Colonic mucosa (tissue), 4 donors: ENCODE measurements at regions not wholly inside any gene's neighbourhood (a gene's known extent, or its start where the extent isn't known, plus 50 kb on each side); places are given as distances from the start of the nearest gene placed in this dataset.

Experiments used
- DNase-seq: peaks from one replicate; pipeline ENCODE4 v3.0.0-alpha.2; 2020
- H3K27ac ChIP-seq: fragments of 200-600 bp; one replicate; pipeline ENCODE4 v1.8.0; 2021
- H3K27me3 ChIP-seq: fragments of 200-600 bp; one replicate; pipeline ENCODE4 v1.8.0; 2021
- H3K36me3 ChIP-seq: fragments of 200-600 bp; one replicate; pipeline ENCODE4 v1.8.0; 2021
- H3K4me1 ChIP-seq: fragments of 200-600 bp; one replicate; pipeline ENCODE4 v1.8.0; 2021; ENCODE audit warnings: mild to moderate bottlenecking
- H3K4me3 ChIP-seq: fragments of 200-600 bp; one replicate; pipeline ENCODE4 v1.8.0; 2021
- H3K9ac ChIP-seq, 2 donors: one replicate each; pipeline ENCODE4 v1.7.0; 2013; ENCODE audit warnings: control low read depth in 2 of 2, low read depth in 2 of 2, low read length in 2 of 2
- H3K9me3 ChIP-seq: fragments of 200-600 bp; one replicate; pipeline ENCODE4 v1.8.0; 2021
- intact Hi-C: fragments of 100-400 bp; cut with DNase I; formaldehyde crosslinking; loops from one replicate; pipeline ENCODE4 v1.14.1; 2022
- TF ChIP-seq, protein P1 (sequence below): fragments of 200-600 bp; IDR thresholded peaks from one replicate; pipeline ENCODE4 v1.8.0; 2022; ENCODE audit warnings: antibody characterized with exemption, mild to moderate bottlenecking
- donor health status: healthy.
- donor health status: DM: no; HTN: no; CAD: no.
- donor health status: DM: no; HTN: no; CAD: no.

DNA sequence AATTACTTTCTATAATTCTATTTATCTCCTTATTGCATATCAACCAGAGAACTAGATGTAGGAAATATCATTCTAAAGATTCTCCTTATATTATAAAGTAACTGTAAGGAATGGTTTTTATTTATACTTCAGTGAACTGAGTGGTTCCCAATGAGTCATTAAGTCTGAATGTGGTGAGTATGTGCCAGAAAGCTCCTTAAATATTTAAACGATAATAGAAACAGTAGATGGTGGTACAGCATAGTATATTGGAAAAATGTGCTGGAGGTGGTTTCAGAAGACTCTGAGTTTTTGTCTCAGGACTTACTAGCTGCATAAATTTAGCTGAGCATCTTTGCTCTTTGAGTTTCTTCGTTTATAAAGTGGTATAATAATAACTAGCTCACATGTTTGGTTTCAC lies 653.5 kb downstream of the FAM181B start:
- no peak overlapping the region for H3K27ac ChIP-seq
- H3K9me3 ChIP-seq, result no peaks in the 10 kb centered on the region
- no peaks in the 10 kb centered on the region for H3K27me3 ChIP-seq
- DNase-seq, result no peak
- no peak overlapping the region for H3K9ac ChIP-seq
- no peaks in the 10 kb centered on the region for H3K36me3 ChIP-seq
- H3K4me3 ChIP-seq, result no peak overlapping the region
- H3K4me1 ChIP-seq, result no peaks in the 10 kb centered on the region
- TF ChIP-seq, protein P1, sequence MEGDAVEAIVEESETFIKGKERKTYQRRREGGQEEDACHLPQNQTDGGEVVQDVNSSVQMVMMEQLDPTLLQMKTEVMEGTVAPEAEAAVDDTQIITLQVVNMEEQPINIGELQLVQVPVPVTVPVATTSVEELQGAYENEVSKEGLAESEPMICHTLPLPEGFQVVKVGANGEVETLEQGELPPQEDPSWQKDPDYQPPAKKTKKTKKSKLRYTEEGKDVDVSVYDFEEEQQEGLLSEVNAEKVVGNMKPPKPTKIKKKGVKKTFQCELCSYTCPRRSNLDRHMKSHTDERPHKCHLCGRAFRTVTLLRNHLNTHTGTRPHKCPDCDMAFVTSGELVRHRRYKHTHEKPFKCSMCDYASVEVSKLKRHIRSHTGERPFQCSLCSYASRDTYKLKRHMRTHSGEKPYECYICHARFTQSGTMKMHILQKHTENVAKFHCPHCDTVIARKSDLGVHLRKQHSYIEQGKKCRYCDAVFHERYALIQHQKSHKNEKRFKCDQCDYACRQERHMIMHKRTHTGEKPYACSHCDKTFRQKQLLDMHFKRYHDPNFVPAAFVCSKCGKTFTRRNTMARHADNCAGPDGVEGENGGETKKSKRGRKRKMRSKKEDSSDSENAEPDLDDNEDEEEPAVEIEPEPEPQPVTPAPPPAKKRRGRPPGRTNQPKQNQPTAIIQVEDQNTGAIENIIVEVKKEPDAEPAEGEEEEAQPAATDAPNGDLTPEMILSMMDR, result no peak
- intact Hi-C loops, result no loop called here

DNA sequence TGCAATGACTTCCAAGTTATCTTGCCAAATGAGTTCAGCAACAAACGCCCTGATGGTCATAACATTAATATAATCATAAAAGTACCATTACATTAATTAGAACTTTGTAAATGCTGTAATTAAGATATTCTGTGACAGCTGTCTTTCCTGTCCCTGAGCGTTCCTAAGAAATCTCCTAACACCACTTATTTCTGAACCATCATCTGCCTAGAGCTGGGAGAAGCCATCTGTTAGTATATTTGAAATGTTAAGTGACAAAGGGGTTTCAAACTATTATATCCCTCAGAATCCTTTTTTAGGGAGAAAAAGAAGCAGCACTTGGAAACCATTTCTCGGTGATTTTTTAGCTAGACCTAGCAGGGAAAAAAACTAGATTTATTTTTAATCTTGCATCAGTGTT lies 657.5 kb downstream of the FAM181B start:
- intact Hi-C loops, result no loop called here
- no peak for DNase-seq
- Histone ChIP-seq H3K27ac (no peak overlapping the region), H3K27me3 (no peaks in the 10 kb centered on the region), H3K9me3 (no peaks in the 10 kb centered on the region), H3K36me3 (no peaks in the 10 kb centered on the region), H3K4me1 (no peaks in the 10 kb centered on the region), H3K4me3 (no peak overlapping the region), H3K9ac (no peak overlapping the region)
- TF ChIP-seq, protein P1, result no peak

DNA sequence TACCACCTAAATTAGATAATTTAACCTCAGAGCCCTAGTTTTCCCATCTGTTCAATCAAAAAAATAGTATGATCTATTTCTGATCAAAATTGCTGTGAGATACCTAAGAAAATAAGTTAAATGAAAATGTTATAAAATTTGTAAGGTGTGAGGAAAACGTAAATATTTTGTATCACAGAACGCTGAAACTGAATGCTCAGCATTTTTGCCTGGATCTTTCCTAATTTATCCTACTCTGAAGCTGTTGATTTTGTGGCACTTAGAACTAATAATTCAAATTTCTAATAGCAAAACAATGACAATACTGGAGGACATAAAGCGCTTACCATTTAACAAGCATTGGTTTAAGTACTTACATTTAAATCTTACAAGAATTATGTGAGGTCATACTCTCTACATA lies 674.2 kb downstream of the FAM181B start:
- no peaks in the 10 kb centered on the region for H3K36me3 ChIP-seq
- TF ChIP-seq, protein P1, result no peak
- no peaks in the 10 kb centered on the region for H3K4me1 ChIP-seq
- H3K9me3 ChIP-seq, result no peaks in the 10 kb centered on the region
- H3K27ac ChIP-seq, result no peak overlapping the region
- no peaks in the 10 kb centered on the region for H3K27me3 ChIP-seq
- no peak overlapping the region for H3K9ac ChIP-seq
- H3K4me3 ChIP-seq, result no peak overlapping the region
- DNase-seq, result no peak
- intact Hi-C loops, result no loop called here

DNA sequence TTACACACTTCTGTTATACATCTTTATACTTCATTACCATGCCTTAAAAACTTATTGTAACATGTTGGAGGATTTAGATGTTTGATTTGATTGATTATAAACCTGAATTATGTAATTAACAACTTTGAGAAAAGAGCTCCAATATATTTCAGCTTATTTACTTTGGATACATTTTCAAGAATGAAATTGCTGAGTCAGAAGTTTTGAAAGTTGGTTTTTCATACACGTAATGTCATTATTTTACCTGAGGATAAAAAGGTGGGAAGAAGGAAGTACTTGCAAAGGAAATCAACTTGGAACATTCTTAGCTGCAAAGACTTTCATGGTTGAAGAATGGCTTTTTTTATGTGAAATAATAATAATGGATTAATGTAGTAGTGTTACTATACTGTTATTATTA lies 677.2 kb downstream of the FAM181B start:
- Histone ChIP-seq H3K4me1 (no peaks in the 10 kb centered on the region), H3K9ac (no peak overlapping the region), H3K36me3 (no peaks in the 10 kb centered on the region), H3K27me3 (no peaks in the 10 kb centered on the region), H3K27ac (no peak overlapping the region), H3K9me3 (no peaks in the 10 kb centered on the region), H3K4me3 (no peak overlapping the region)
- no peak for DNase-seq
- TF ChIP-seq, protein P1, result no peak
- intact Hi-C loops, result no loop called here

DNA sequence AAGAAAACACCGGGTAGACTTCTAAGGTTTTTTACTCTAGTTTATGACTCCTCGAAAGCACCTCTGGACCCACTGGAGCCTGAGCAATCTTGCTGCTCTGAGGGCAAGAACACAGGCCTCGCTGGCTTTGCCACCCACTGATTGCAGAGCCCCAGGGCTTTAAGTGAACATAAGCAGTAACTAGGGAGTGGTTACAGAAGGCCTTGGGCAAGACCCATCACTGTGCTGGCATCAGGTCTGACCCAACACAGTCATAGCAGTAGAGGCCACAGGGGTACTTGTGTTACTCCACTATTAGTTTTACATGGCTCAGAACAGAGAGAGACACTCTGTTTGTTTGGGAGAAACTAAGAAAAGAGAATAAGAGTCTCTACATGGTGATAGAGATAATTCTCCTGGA lies 684.5 kb downstream of the FAM181B start:
- TF ChIP-seq, protein P1, result no peak
- no peaks in the 10 kb centered on the region for H3K27me3 ChIP-seq
- intact Hi-C loops, result no loop called here
- no peak overlapping the region for H3K4me3 ChIP-seq
- H3K4me1 ChIP-seq, result no peaks in the 10 kb centered on the region
- H3K9ac ChIP-seq, result no peak overlapping the region
- no peaks in the 10 kb centered on the region for H3K36me3 ChIP-seq
- no peaks in the 10 kb centered on the region for H3K9me3 ChIP-seq
- DNase-seq, result no peak
- no peak overlapping the region for H3K27ac ChIP-seq

DNA sequence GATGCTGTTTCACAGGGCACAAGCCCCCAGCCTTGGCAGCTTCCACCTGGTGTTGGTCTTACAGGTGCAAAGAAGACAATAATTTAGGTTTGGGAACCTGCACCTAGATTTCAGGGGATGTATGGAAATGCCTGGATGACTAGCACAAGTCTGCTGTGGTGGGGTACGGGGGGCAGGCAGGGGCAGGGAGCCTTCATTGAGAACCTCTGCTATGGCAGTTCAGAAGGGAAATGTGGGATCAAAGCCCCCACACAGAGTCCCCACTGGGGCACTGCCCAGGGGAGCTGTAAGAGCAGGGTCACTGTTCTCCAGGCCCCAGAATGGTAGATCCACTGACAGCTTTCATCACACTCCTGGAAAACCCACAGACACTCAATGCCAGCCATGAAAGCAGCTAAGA lies 686.5 kb downstream of the FAM181B start:
- Histone ChIP-seq H3K9me3 (no peaks in the 10 kb centered on the region), H3K4me1 (no peaks in the 10 kb centered on the region), H3K27ac (no peak overlapping the region), H3K36me3 (no peaks in the 10 kb centered on the region), H3K27me3 (no peaks in the 10 kb centered on the region), H3K4me3 (no peak overlapping the region), H3K9ac (no peak overlapping the region)
- intact Hi-C loops, result no loop called here
- DNase-seq, result no peak
- TF ChIP-seq, protein P1, result no peak
